ENCODE measurements at regions not wholly inside any gene's neighbourhood (a gene's known extent, or its start where the extent isn't known, plus 50 kb on each side); places are given as distances from the start of the nearest gene placed in this dataset.

GRCh38 chr11:116051494-116051893 lies 547.3 kb upstream of the CADM1 start:
- Histone ChIP-seq H3K4me3 (ENCODE audit: low read depth, low read length) (no peak overlapping the region), H3K9me3 (ENCODE audit: control insufficient read depth, insufficient read depth, low read length) (no peaks in the 10 kb centered on the region), H3K27me3 (ENCODE audit: control insufficient read depth, insufficient read depth, low read length) (no peaks in the 10 kb centered on the region), H3K27ac (ENCODE audit: low read depth, low read length) (no peak overlapping the region)
- CTCF ChIA-PET, result no interaction called here
- TF ChIP-seq, protein P1, sequence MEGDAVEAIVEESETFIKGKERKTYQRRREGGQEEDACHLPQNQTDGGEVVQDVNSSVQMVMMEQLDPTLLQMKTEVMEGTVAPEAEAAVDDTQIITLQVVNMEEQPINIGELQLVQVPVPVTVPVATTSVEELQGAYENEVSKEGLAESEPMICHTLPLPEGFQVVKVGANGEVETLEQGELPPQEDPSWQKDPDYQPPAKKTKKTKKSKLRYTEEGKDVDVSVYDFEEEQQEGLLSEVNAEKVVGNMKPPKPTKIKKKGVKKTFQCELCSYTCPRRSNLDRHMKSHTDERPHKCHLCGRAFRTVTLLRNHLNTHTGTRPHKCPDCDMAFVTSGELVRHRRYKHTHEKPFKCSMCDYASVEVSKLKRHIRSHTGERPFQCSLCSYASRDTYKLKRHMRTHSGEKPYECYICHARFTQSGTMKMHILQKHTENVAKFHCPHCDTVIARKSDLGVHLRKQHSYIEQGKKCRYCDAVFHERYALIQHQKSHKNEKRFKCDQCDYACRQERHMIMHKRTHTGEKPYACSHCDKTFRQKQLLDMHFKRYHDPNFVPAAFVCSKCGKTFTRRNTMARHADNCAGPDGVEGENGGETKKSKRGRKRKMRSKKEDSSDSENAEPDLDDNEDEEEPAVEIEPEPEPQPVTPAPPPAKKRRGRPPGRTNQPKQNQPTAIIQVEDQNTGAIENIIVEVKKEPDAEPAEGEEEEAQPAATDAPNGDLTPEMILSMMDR (IDR thresholded peaks at IDR 0.05; ENCODE audit: low read depth, low read length), result no peak
- no peak for DNase-seq (ENCODE audit: low read depth, low spot score)
- POLR2A ChIA-PET, result no interaction called here

DNA sequence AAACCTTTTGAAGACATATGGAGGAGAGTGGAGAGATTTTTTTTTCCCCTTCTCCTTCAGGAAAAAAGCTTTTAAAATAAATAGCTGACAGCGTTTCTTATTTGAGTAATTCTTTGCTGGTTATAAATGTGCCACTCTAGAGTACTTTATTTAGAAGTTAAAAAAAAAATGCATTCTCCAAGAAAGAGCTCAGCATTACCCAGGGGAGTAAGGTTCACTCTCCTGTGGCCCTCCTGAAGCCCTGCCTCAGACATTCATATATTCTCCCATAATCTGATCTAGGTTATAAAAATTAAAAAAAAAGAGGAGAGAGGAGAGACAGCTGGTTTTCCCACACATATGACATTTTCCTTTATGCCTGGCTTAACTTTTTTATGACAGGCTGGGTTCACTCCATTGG lies 545.2 kb upstream of the CADM1 start:
- ChIA-PET CTCF (no interaction called here), POLR2A (no interaction called here)
- TF ChIP-seq, protein P1 (IDR thresholded peaks at IDR 0.05; ENCODE audit: low read depth, low read length), result no peak
- Histone ChIP-seq H3K9me3 (ENCODE audit: control insufficient read depth, insufficient read depth, low read length) (no peaks in the 10 kb centered on the region), H3K27ac (ENCODE audit: low read depth, low read length) (no peak overlapping the region), H3K4me3 (ENCODE audit: low read depth, low read length) (no peak overlapping the region), H3K27me3 (ENCODE audit: control insufficient read depth, insufficient read depth, low read length) (peaks cover 4% of the 10 kb centered on the region)
- DNase-seq (ENCODE audit: low read depth, low spot score), result no peak

DNA sequence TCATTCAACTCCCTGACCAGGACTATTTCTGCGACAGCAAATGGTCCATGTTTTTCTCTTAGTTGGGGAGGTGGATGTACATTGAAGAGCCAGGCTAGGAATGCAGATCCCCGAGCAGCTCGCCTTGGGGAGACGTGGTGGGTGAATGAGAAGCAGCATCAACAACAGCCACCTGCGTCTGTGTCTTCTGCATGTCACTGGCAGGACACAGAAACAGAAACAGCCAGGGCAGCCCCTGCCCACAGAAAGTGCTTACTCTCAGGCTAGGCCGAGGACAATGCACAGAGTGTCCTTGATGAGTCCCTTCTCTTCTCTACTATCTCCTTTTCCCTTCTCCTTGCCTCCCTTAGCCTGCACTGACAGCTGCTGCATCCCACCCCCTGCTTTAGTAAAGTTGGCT lies 541.9 kb upstream of the CADM1 start:
- ChIA-PET POLR2A (no interaction called here), CTCF (no interaction called here)
- DNase-seq (ENCODE audit: low read depth, low spot score), result no peak

GRCh38 chr11:116044941-116045340 lies 540.7 kb upstream of the CADM1 start:
- ChIA-PET CTCF (interaction anchor here (1.1 kb wide), 1 partner anchor 710 kb away, joined by 3 read pairs; no protein-coding TSS in a partner anchor), POLR2A (no interaction called here)
- Histone ChIP-seq H3K9me3 (ENCODE audit: control insufficient read depth, insufficient read depth, low read length) (no peaks in the 10 kb centered on the region), H3K27ac (ENCODE audit: low read depth, low read length) (no peak overlapping the region), H3K27me3 (ENCODE audit: control insufficient read depth, insufficient read depth, low read length) (peaks cover 4% of the 10 kb centered on the region), H3K4me3 (ENCODE audit: low read depth, low read length) (no peak overlapping the region)
- TF ChIP-seq, protein P1 (IDR thresholded peaks at IDR 0.05; ENCODE audit: low read depth, low read length), result no peak
- DNase-seq (ENCODE audit: low read depth, low spot score), result no peak

More for the DNA sequence above, 541.9 kb upstream of the CADM1 start:
- TF ChIP-seq, protein P1 (IDR thresholded peaks at IDR 0.05; ENCODE audit: low read depth, low read length), result no peak
- no peak overlapping the region for H3K27ac ChIP-seq (ENCODE audit: low read depth, low read length)
- peaks cover 4% of the 10 kb centered on the region for H3K27me3 ChIP-seq (ENCODE audit: control insufficient read depth, insufficient read depth, low read length)
- H3K9me3 ChIP-seq (ENCODE audit: control insufficient read depth, insufficient read depth, low read length), result no peaks in the 10 kb centered on the region
- H3K4me3 ChIP-seq (ENCODE audit: low read depth, low read length), result no peak overlapping the region

- ChIA-PET POLR2A (no interaction called here), CTCF (interaction anchor here (1.1 kb wide), 2 partner anchors 10 to 710 kb away, joined by 3 read pairs; no protein-coding TSS in a partner anchor)
- Histone ChIP-seq H3K4me3 (ENCODE audit: low read depth, low read length) (no peak overlapping the region), H3K9me3 (ENCODE audit: control insufficient read depth, insufficient read depth, low read length) (no peaks in the 10 kb centered on the region), H3K27me3 (ENCODE audit: control insufficient read depth, insufficient read depth, low read length) (peaks cover 4% of the 10 kb centered on the region), H3K27ac (ENCODE audit: low read depth, low read length) (no peak overlapping the region)
- TF ChIP-seq, protein P1 (IDR thresholded peaks at IDR 0.05; ENCODE audit: low read depth, low read length), result no peak
- DNase-seq (ENCODE audit: low read depth, low spot score), result no peak
Observed at GRCh38 chr11:116044520-116044919, 540.3 kb upstream of the CADM1 start.
